NOMO-1 (cell line): ENCODE measurements at regions not wholly inside any gene's neighbourhood (a gene's known extent, or its start where the extent isn't known, plus 50 kb on each side); places are given as distances from the start of the nearest gene placed in this dataset.

ENCODE experiments used
- DNase-seq, 2 experiments: peaks; one replicate each; lab custom pipeline; 2025; ENCODE audit not compliant: unreplicated experiment in 2 of 2; lab: John Stamatoyannopoulos, UW

DNA sequence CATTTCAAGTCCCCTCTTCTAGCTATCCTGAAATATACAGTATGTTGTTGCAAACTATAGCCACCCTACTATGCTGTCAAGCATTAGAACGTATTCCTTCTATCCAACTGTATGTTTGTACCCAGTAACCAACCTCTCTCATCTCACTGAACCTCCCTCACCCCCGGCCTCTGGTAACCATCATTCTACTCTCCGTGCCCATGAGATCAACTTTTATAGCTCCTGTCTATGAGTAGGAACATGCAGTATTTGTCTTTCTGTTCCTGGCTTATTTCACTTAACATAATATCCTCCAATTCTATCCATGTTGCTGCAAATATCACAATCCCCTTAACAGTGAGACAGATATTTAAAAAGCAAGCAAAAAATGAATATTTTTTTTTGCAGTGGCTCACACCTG, 196.9 kb downstream of the PAX1 start:
- no peak for DNase-seq

DNA sequence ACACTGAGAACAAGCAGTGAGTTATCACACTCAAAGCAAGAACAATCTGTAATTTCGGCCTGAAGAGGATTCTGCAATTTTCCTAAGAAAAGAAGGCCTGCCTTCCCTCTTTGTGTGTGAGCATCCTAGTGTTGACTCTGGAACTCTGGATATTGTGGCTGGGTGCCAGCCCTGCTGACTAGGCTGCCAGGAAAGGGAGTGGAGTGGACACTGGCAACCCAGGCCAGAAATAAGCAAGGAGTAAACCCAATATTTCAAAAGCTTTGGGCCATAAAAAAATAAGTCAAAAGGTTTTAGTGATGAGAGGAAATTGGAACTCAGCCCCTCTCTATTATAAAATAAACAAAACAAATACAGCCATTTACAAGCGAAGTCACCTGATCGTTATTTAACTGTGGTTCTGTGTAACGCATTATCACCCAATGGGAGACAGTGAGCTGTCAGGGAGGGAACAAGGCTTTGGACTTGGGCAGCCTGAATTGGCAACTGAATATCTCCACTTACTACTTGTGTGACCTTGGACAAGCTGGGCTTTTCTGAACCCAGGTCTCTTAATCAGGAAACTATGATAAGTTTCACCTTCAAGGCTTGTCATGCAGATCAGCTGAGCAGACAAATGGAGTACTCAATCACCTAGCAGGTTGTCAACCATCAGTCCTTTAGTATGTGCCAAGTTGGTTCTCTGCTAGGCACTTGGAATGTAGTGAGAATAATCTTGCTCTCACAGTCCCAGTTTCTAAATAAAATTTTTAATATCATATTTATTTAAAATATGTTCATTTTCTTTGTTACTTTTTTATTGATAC, 196.2 kb downstream of the PAX1 start:
- no peak for DNase-seq

DNA sequence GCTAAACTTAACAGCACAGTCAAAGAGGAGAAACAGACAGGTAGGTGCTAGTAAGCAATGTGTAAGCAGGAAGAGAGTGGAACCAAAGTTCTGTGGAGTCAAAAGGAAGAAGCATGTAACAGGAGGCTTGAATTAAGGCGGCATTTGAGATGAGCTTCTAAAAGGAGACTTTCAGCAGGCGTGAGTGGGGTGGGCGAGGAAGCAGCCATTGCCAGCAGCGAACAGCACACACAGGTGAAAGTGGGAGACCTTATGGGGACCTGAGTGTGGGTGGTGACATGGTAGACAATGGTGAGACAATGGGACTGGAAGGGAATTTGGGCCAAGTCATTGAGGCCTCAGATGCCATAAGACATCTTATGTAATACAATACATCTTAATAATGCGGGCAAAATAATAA, 195.0 kb downstream of the PAX1 start:
- DNase-seq: no peak

DNA sequence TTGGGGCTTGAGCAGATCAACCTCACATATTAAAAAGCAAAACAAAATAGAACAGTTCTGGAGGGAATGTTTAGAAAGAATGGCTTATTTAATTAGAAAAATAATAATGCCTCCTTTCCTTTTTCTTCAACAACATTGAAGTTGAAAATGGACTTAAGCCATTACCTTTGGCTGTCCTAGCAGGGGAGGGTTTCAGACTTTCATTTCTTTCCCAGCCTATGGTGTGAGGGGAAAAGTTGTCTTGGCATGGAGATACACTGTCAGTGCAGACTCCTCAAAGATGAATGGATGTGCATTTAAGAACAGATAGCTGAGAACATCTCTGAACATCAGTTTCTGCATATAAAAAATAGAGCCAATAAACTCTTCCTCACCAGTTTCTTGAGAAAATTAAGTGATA, 169.5 kb downstream of the PAX1 start:
- DNase-seq: no peak

DNA sequence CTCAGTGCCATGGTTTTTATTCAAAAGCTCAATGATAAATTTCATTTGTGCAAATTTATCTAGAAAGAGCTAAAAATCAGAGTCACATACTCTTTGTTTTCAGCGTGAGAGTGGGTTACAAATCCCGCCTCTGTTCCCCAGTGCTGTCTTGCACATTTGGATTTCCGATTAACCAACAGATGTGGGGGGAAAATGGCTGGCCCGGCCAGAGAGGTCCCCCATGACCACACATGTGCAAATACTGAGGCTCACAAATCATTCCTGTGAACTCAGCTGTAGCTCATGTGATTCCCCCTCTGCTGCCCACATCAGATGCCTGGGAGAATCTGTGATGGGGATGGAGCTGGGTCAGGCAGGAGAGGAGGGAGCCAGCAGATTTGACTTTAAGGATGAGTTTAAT, 168.7 kb downstream of the PAX1 start:
- DNase-seq: no peak

DNA sequence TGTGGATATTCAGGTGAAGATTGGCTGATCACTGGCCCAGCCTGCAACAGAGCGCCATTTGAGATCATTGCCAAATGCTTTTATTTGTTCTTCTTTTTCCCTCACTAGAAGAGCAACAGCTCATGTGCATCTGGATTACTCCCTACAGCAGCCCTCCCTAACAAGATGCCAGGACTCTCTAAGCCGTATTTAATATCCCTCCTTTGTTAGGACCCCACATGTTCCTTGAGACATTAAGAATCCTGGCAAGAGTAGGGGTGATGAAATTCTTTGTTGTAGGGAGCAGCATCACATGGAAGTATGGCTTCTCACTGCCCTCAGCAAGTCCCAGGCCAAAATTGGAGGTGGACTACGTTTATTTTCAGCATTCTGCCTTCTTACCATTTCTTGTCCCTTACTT, 167.8 kb downstream of the PAX1 start:
- no peak for DNase-seq

DNA sequence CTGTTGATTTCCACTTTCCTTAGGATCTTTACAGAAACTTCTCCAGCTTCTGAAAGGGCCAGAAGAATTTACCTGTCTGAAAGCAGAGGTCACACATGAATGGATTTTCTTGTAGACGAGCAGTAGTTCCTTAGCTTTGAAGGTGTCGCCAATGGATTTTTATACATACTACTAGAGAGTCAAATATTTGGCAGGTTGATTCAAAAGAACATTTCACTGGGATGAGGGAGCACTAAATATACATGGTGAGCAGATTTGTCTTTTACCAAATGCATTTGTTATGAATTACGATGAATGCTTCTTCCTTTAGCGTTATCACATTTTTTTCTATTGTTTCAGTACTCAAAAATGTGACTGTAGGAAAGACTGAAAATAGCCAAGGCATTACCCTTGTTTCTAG, 162.3 kb downstream of the PAX1 start:
- DNase-seq: no peak

DNA sequence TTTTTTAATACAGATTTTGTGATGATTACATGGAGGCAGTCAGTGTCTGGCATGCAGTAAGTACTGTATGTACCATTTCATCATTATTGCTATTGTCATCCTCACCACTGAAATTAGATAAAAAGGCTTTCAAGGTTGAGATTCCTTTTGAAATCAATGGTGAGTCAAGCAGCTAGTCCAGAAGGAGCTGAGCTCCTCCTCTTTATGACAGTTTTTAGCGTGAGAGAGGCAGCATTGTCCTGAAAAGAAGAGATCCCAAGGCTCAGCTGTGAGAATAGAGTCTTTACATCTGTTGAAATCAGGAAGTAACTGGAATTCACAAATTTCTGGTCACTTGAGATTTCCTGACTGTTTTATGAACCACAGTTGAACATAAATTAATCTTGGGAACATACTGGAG, 161.9 kb downstream of the PAX1 start:
- DNase-seq: no peak

DNA sequence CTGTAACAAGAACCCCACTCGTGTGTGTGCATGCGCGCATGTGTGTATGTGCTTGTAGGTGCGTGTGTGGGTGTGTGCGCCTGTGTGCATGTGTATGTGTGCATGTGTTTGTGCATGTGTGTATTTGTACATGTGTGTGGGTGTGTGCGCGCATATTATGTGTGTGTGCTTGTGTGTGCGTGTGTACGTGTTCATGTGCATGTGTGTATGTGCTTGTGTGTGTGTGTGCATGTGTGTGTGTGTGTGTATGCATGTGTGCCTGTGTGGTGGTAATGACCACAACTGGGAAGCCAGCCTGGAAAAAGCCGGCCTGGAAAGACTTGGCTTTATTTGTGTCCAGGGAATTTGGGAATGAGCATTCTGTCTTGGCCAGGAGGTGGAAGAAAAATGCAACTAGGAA, 157.5 kb downstream of the PAX1 start:
- no peak for DNase-seq

DNA sequence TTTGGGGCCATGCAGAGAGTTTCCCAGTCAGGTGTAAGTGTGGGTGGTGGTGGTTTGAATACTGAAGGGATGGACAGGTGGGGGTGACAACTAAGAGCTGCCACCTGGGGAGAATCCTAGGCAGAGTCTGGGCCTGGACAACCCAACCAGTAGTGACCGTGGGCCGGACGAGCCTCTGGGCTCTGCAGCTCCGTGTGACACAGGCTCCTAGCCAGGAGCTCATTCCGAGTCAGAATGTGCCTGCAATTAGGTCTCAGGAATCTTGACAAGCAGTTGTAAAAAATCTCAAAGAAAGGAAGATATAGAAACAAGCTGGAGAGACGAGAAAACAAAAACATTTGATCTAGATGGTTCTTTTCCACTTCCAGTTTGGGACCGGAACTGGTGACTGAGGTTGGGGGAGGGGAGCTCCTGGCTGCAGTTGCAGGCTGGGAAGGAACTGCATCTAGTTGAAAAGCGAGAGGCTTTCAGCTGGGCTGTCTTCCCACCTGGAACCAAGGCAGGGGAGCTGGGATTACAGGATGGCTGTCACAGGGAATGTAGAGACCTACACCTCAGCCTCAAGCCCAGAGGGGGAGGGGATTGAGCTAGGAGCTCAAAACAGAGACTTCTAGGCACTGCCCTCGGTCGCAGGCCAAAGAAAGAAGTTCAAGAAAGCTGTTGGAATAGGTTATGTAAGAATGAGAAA, 156.9 kb downstream of the PAX1 start:
- no peak for DNase-seq

DNA sequence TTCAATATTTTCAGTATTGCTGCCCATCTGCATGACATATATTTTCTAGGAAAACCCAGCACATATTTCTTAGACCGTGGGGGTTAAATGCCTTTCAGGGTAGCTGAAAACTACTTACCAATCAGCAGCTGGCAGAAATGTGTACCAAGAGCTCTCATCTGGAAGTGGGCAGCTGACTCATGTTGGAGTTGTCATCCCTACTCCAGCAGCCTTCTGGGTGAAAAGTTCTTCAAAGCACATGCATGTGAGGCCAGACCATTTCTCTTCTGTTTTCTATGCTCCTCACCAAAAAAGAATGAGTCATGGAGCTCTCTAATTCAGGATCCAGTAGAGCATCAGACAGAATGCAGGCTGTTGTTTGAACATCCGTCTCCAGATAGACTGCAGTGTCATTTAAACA, 135.5 kb downstream of the PAX1 start:
- DNase-seq: no peak

DNA sequence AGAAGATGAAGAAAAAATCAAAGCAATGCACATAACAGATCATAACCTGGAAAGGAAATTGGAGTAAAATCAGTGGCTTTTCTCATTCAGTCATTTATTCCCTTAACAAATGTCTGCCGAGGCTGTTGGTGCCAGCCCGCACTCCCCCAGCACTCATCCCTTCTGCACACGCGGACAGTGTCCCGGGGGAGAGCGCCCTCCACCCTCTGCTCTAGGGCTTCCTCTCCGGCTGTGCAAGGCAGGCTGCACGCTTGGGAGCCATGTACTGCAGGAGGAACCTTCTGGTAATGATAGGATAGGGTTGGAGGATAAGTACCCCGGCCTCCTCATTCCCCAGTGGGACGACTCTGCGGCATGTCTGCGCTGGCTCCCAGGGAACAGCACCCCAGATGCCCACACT, 134.5 kb downstream of the PAX1 start:
- no peak for DNase-seq

DNA sequence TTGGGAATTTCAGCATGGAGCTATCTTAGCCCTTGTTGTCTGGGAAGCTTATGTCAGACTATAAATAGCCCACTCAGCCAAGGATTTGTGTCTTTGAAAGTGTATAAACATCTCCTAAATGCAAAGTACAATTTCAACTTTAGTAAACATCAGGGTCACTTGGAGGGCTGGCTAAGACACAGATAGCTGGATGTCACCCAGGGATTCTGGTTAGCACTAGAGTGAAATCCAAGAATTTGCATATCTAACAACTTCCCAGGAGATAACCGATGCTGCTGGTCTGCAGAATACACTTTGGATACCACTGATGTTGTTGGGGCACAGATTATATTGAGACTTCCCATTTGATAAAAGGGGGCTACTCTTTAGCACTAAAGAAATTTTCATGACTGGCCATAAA, 130.9 kb downstream of the PAX1 start:
- DNase-seq: no peak

DNA sequence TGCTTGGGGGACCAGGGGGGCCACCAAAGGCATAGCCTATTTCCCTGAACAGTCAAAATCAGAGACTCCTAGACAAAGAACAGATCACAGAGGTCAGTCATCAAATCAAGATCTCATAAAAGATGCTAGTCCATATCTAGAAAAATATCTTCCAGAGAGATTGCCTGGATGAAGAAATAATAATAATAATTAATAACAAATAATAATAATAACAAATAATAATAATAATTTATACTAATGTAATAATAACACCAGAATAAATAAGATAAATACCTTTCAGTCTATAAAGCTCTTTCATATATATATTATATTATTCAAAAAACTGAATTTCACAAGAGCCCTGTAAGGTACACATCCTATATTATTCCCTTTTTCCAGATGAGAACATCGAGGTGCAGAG, 129.6 kb downstream of the PAX1 start:
- no peak for DNase-seq

DNA sequence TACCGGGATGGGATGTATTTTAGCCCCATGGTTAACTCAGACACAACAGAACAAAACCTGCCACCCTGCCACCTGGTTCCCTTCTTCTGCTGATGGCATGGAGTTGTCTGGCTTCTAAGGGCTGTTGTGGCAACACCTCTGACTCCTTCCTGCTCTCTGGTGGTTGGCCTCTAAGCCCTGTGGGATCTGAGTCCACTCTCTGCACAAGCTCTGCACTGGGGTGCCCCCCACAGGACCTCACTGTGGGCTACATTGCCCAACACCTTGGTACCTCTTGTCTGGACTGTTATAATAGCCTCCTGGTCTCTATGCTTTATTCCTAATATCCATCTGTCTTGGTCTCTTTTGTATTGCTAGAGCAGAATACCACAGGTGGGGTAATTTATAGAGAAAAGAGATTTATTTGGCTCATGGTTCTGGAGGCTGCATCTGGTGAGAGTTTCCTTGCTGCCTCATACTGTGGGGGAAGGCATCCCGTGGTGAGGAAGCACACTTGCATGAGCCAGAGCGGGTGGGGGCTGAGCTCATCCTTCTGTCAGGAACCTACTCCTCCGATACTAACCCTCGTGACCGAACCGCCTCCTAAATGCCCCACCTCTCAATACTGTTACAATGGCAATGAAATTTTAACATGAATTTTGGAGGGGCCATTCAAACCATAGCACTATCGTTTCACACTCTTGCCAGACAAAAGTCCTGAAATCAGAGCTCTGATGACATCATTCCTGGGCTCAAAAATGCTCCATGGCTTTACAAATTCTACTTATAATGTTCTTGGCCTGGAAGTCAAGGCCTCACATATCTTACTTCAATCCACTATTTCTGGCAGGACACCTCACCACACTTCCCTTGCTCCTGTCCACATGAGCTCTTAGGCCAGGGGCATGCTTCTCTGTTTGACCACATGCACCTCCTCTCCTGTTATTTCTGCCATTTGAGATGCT, 127.2 kb downstream of the PAX1 start:
- no peak for DNase-seq

DNA sequence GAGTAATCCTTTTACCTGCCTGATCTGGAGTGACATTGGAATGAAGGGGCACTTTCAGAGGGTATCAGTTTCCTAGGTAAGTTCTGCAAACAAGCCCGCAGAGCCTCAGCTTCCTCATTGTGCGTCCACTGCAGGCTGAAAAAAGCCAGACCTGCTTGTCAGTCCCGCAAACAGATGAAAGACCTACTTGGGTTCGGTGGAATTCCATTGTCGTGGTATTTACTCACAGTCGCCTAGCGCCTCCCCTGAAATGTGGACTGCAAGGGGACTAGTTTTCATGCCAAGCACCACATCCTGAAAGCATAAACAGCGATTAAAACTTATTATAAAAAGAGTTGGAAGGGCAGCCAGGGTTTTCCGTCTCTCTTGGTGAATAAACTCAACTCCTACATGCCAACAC, 121.5 kb downstream of the PAX1 start:
- DNase-seq: no peak

DNA sequence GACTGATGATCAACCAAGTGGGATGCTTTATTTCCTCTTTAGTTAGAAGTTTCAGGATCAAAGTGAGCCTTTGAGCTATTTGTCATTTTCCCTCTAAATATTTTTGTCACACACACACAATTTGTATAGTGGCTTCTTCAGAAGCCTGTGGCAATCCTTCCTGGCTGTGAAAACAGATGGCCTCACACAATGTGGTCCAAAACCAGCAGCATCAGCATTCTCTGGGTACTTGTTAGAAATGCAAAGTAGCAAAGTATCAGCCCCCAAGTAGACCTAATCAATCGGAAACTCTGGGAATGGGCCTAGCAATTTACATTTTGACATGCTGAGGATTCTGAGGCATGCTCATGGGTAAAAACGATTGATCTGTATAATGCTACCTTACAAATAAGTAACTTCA, 115.9 kb downstream of the PAX1 start:
- no peak for DNase-seq

DNA sequence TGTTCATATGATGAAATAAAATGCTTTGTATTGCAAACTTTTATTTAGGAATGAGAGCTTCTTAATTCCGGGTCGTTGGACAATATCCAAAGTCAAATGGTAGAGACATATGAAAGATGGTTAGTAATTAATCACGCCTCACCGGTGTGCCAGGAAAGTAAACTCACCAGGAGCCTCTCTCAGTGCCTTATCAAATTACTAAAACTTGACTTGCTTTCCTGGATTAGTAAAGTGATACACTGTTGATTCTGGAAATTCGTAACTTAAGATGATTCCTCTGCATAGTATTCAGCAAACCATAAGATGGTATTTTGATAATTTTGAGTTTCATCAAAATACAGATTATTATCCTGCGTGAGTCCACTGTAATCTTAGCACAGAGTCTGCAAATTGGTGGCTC, 115.2 kb downstream of the PAX1 start:
- no peak for DNase-seq

DNA sequence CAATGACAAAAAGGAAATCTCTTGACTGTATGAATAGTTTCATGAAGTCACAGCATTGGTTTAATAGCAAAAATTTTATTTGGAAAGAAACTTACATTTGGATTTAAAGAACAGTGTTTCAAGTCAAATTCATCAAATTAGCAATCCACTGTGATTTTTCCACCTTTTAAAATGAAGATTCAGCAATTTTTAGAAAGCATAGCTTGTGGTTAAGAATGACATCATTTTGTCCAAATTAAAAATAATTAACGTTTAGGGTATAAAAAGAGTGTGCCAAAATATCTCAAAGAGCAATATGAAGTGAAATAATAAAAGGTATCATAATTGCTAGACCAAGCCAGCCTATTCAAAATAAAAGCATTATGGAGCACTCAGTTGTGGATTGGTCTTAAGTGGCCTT, 114.6 kb downstream of the PAX1 start:
- no peak for DNase-seq

DNA sequence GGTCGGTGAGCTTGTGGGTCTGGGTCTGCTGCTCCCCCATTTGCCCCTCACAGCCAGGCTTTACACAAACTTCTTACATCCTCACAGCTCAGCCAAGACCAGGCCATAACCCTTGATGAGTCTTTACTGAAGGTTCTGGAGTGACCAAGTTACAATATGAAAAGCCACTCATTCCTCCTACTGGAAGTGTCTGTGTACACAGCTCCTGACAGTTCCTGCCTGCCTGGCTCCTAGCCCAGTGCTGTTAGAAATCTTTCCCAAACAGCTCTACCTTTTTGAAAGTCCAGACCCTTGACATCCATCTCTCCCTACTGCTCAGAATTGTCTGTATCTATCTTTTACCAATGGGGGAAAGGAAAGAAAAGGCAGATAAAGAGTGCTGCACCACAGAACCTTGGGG, 106.9 kb downstream of the PAX1 start:
- no peak for DNase-seq

DNA sequence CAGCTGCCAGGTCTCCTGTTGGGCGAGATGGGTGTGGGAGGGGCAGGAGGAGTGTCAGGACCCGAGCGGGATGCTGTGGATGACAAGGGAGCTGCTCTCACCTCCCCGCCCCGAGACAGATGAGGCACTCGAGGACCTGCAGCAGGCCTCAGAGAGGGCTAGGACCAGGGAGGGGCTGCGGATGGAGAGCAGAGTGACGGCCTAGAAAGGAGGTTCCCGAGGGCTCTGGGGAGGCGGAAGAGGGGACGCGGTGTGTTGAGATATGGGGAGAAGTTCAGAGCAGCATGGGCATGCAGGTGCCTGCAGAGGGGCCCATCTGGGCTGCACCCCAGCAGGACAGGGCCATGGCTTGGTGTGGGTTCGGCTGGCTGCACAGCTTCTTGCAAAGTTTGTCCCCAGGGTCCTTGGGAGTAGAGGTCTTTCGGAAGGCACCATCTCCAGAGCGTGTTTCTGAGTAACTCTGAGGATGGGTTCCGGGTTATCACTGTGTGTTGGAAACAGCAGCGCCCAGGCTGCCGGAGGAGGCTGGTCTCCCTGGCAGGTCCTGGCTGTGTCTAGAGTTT, 104.6 kb downstream of the PAX1 start:
- DNase-seq: no peak
